Activated CD4-positive, alpha-beta T cell treated with anti-CD3 and anti-CD28 coated beads, Interleukin-2, amount 10 ng/mL, durations not matched to agents 24 days and 14 days (primary cell): ENCODE measurements at regions not wholly inside any gene's neighbourhood (a gene's known extent, or its start where the extent isn't known, plus 50 kb on each side); places are given as distances from the start of the nearest gene placed in this dataset.

Source experiments
- DNase-seq: peaks from one replicate; pipeline ENCODE4 v3.0.0; 2022
- H3K27ac Mint-ChIP-seq: one replicate; pipeline ENCODE4 v1.8.0; 2022; ENCODE audit warnings: mild to moderate bottlenecking, mixed read lengths
- H3K27me3 Mint-ChIP-seq: one replicate; pipeline ENCODE4 v1.8.0; 2022; ENCODE audit warnings: mixed read lengths
- H3K36me3 Mint-ChIP-seq: one replicate; pipeline ENCODE4 v1.8.0; 2022; ENCODE audit warnings: low read depth, mild to moderate bottlenecking, mixed read lengths
- H3K4me1 Mint-ChIP-seq: one replicate; pipeline ENCODE4 v1.8.0; 2021; ENCODE audit warnings: mixed read lengths
- H3K4me3 Mint-ChIP-seq: one replicate; pipeline ENCODE4 v1.8.0; 2022; ENCODE audit warnings: mild to moderate bottlenecking, moderate library complexity, mixed read lengths
- H3K9me3 Mint-ChIP-seq: one replicate; pipeline ENCODE4 v1.8.0; 2021; ENCODE audit warnings: mixed read lengths
- intact Hi-C: fragments of 100-400 bp; cut with micrococcal nuclease; formaldehyde crosslinking; loops from one replicate; pipeline ENCODE4 v1.15.1; 2023

- intact Hi-C loops: no loop called here
- Mint-ChIP-seq H3K4me1 (no peaks in the 10 kb centered on the region), H3K36me3 (no peaks in the 10 kb centered on the region), H3K4me3 (no peak overlapping the region), H3K27ac (no peak overlapping the region), H3K9me3 (peaks cover 4% of the 10 kb centered on the region), H3K27me3 (no peaks in the 10 kb centered on the region)
- no peak for DNase-seq
Measured at GRCh38 chr13:83215627-83216026, 666.6 kb downstream of the SLITRK1 start.

GRCh38 chr13:83214452-83214851 lies 667.8 kb downstream of the SLITRK1 start:
- Mint-ChIP-seq H3K27me3 (no peaks in the 10 kb centered on the region), H3K27ac (no peak overlapping the region), H3K36me3 (no peaks in the 10 kb centered on the region), H3K9me3 (peaks cover 8% of the 10 kb centered on the region), H3K4me3 (no peak overlapping the region), H3K4me1 (no peaks in the 10 kb centered on the region)
- intact Hi-C loops: no loop called here
- DNase-seq: no peak

GRCh38 chr13:83211301-83211700 lies 671.0 kb downstream of the SLITRK1 start:
- peaks cover 8% of the 10 kb centered on the region for H3K9me3 Mint-ChIP-seq

DNA sequence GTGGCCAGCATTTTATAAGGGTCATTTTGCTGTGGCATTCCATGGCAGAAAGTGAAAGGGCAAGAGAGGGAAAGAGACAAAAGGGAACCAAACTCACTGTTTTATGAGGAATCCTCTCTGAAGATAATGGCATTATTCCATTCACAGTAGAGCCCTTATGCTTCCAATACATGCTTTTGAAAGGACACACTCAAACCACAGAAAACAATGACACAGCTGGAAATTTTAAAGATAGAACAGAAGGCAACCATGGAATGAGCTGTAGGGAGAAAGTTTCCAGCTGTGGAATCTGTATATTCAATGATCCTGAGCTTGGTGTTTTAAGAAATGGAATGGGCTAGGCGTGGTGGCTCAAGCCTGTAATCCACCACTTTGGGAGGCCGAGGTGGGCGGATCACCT lies 677.4 kb downstream of the SLITRK1 start:
- Mint-ChIP-seq H3K9me3 (peaks cover 6% of the 10 kb centered on the region), H3K27me3 (no peaks in the 10 kb centered on the region), H3K4me3 (no peak overlapping the region), H3K4me1 (no peaks in the 10 kb centered on the region), H3K36me3 (no peaks in the 10 kb centered on the region), H3K27ac (no peak overlapping the region)
- DNase-seq: no peak
- intact Hi-C loops: no loop called here

More at GRCh38 chr13:83211301-83211700, 671.0 kb downstream of the SLITRK1 start:
- intact Hi-C loops: no loop called here
- Mint-ChIP-seq H3K36me3 (no peaks in the 10 kb centered on the region), H3K4me1 (no peaks in the 10 kb centered on the region), H3K27me3 (no peaks in the 10 kb centered on the region), H3K27ac (no peak overlapping the region), H3K4me3 (no peak overlapping the region)
- DNase-seq: no peak

DNA sequence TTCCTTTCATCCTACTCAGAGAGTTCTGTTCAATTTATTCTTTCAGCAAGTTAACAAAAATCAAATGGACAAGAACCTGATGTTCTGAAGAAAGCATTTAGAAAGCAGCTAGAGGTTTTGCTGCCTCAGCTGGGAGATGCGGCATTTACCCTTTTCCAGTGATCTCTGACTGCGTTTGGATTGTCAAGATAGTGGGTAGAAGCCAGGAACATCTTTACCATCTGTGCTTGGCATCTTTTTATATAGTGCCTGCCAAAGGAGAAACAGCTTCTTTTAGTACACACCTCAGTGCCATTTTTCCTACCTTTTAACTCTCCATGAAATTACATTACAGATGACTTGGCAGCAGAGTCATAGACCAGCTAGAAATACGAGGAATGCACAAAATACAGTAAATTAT lies 680.8 kb downstream of the SLITRK1 start:
- intact Hi-C loops: no loop called here
- no peaks in the 10 kb centered on the region for H3K27me3 Mint-ChIP-seq
- no peak overlapping the region for H3K4me3 Mint-ChIP-seq

GRCh38 chr13:83197316-83197715 lies 685.0 kb downstream of the SLITRK1 start:
- no peak overlapping the region for H3K4me3 Mint-ChIP-seq
- no peak for DNase-seq
- intact Hi-C loops: no loop called here
- no peaks in the 10 kb centered on the region for H3K9me3 Mint-ChIP-seq
- H3K36me3 Mint-ChIP-seq: no peaks in the 10 kb centered on the region
- H3K27me3 Mint-ChIP-seq: no peaks in the 10 kb centered on the region
- no peaks in the 10 kb centered on the region for H3K4me1 Mint-ChIP-seq
- H3K27ac Mint-ChIP-seq: no peak overlapping the region

More for the DNA sequence above, 680.8 kb downstream of the SLITRK1 start:
- H3K27ac Mint-ChIP-seq: no peak overlapping the region
- peaks cover 4% of the 10 kb centered on the region for H3K9me3 Mint-ChIP-seq
- DNase-seq: no peak
- H3K36me3 Mint-ChIP-seq: no peaks in the 10 kb centered on the region
- no peaks in the 10 kb centered on the region for H3K4me1 Mint-ChIP-seq

DNA sequence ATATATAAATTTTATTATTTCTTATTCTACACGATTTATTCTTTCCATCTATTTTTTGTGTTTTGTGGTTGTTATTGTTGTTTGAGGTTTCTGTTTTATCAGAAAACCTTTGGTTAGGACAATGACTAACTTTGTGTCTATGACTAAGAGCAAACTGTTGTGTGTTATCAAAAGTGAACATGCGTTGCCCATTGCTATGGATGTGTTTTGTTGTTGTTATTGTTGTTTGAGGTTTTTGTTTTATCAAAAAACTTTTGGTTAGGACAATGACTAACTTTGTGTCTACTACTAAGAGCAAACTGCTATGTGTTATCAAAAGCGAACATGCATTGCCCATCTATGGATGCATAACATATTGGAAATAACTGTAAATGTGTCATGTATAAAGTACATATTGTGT lies 692.3 kb downstream of the SLITRK1 start:
- Mint-ChIP-seq H3K27me3 (no peaks in the 10 kb centered on the region), H3K4me3 (no peak overlapping the region), H3K9me3 (no peaks in the 10 kb centered on the region), H3K36me3 (no peaks in the 10 kb centered on the region), H3K27ac (no peak overlapping the region), H3K4me1 (no peaks in the 10 kb centered on the region)
- intact Hi-C loops: no loop called here
- DNase-seq: no peak

DNA sequence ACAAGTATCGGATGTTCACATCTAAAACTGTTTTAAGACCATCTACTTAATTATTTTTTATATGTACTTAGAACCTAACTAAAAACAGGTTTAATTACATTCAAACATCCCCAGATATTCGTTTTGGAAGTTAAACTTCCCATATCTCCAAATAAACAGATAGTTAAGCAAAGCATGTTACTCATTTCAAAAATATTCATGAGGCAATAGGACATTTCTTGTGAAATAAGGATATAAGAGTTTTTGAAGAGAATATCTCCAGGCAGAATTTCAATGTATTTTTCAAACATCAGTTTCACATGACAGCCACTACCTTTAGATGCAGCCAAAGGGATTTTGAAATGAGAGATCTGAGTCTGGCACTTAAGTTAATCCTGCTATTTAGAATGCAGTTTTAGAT lies 697.5 kb downstream of the SLITRK1 start:
- no peak overlapping the region for H3K27ac Mint-ChIP-seq
- no peaks in the 10 kb centered on the region for H3K27me3 Mint-ChIP-seq
- H3K4me1 Mint-ChIP-seq: no peaks in the 10 kb centered on the region
- no peak overlapping the region for H3K4me3 Mint-ChIP-seq
- intact Hi-C loops: no loop called here
- H3K9me3 Mint-ChIP-seq: no peaks in the 10 kb centered on the region
- DNase-seq: no peak
- no peaks in the 10 kb centered on the region for H3K36me3 Mint-ChIP-seq

DNA sequence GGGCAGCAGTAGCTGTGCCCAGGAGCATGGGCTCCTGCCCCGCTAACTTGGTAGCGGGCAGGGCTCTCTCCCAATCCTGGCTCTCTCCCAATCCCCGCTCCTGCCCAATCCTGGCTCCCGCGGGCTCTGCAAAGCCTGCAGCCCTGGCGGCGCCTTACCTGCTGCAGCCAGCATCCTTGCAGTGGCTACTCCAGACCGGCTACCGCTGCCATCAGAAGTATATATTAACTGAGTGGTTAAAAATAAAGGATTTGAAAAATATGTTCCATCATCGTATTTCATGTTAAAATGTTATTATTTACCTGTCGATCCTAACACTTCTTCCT lies 698.2 kb downstream of the SLITRK1 start:
- H3K9me3 Mint-ChIP-seq: no peaks in the 10 kb centered on the region
- intact Hi-C loops: no loop called here
- no peak overlapping the region for H3K4me3 Mint-ChIP-seq
- no peaks in the 10 kb centered on the region for H3K27me3 Mint-ChIP-seq
- no peak for DNase-seq
- no peak overlapping the region for H3K27ac Mint-ChIP-seq
- H3K4me1 Mint-ChIP-seq: no peaks in the 10 kb centered on the region
- H3K36me3 Mint-ChIP-seq: no peaks in the 10 kb centered on the region

DNA sequence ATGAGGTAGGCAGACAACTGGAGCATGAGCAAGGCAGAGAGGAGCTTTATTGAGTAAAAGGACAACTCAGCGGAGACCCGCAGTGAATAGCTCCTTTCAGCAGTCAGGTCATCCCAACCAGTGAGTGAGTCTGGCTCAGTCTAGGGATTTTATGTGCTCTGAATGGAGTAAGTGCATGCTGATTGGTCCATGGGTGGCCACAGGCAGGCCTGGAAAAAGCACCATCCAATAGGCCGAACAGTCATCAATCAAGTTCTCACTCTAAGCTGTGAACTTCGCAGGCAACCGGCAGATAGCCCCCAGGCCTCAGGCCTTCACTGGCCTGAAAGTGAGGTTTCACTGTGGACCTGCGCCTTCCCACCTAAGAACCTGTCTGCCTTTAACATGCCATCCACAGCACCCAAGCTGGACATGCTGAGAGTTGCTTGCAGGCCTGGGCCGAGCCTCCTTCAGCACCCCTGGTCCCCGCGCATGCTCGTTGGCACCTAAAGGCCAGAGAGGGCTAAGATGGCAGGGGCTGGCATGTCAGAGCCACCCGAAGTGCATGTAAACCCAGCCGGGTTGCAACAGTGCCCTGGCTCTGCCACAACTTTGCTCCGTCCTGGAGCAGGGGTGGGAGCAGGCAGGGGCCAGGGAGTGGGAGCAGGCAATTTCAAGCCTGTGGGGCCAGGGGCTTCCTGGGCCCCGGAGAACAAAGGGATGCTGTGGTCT lies 698.7 kb downstream of the SLITRK1 start:
- H3K4me1 Mint-ChIP-seq: no peaks in the 10 kb centered on the region
- no peak overlapping the region for H3K4me3 Mint-ChIP-seq
- H3K27me3 Mint-ChIP-seq: no peaks in the 10 kb centered on the region
- H3K27ac Mint-ChIP-seq: no peak overlapping the region
- H3K9me3 Mint-ChIP-seq: no peaks in the 10 kb centered on the region
- no peak for DNase-seq
- H3K36me3 Mint-ChIP-seq: no peaks in the 10 kb centered on the region
- intact Hi-C loops: no loop called here

- Mint-ChIP-seq H3K27me3 (no peaks in the 10 kb centered on the region), H3K4me1 (no peaks in the 10 kb centered on the region), H3K4me3 (no peak overlapping the region), H3K9me3 (no peaks in the 10 kb centered on the region), H3K27ac (no peak overlapping the region), H3K36me3 (no peaks in the 10 kb centered on the region)
- no peak for DNase-seq
- intact Hi-C loops: no loop called here
Measured at GRCh38 chr13:83182845-83183244, 699.4 kb downstream of the SLITRK1 start.

DNA sequence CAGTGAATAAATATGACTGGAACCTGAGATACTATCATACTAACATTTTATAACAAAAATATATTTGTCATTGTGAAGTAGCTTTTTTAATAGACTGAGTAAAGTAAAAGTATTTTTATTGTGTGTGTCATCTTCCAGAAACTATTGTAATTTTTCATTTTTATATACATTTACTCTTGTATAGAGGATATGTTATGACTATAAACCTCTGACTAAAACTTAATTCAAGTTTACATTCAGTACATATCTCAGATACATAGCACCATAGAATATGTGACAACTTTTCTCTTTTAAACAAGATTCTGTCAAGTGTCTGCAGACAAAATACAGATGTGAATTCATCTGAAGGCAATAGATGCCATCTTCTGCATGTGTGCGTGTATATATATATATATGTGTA lies 704.3 kb downstream of the SLITRK1 start:
- Mint-ChIP-seq H3K4me3 (no peak overlapping the region), H3K9me3 (peaks cover 5% of the 10 kb centered on the region), H3K36me3 (no peaks in the 10 kb centered on the region), H3K27me3 (no peaks in the 10 kb centered on the region), H3K4me1 (no peaks in the 10 kb centered on the region), H3K27ac (no peak overlapping the region)
- intact Hi-C loops: no loop called here
- no peak for DNase-seq

DNA sequence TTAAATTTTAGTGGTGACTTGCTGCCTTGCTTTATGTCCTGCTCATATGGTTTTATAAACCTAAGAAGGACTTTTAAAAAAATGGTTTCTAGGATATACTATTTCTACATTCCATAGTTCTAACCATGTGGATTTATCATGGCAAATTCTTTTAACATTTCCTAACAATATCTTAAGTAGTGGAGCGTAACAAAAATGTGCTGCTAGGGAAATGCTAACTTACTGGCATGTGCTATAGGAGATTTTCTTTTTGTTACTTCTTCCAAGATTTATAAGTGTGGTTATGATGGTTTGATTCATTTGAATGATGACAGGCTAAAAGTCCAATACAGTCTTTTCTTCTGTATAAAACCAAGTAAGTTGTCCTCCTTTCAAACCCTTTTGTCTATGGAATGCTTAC lies 713.7 kb downstream of the SLITRK1 start:
- no peaks in the 10 kb centered on the region for H3K36me3 Mint-ChIP-seq
- H3K27me3 Mint-ChIP-seq: no peaks in the 10 kb centered on the region
- peaks cover under 1% of the 10 kb centered on the region for H3K9me3 Mint-ChIP-seq
- no peak overlapping the region for H3K4me3 Mint-ChIP-seq
- DNase-seq: no peak
- no peak overlapping the region for H3K27ac Mint-ChIP-seq
- no peaks in the 10 kb centered on the region for H3K4me1 Mint-ChIP-seq
- intact Hi-C loops: no loop called here

DNA sequence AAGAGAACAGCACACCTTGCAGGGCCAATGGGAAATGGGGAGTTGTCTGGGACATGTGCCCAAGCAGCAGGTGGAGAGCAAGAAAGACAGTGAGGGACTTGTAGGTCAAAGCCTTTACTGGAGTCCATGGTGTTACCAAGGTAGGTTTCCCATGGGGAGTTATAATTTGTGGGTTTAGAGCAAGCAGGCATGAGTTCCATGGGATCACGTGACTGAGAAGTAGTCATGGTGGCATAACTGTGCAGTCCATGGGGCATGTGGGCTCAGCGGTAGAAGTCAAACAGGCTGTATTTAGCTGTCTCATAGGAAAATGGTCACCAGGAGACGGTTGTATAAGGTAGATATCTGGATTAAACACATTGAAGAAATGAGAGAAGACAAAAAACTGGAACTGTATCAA lies 715.1 kb downstream of the SLITRK1 start:
- no peaks in the 10 kb centered on the region for H3K27me3 Mint-ChIP-seq
- intact Hi-C loops: no loop called here
- H3K36me3 Mint-ChIP-seq: no peaks in the 10 kb centered on the region
- no peak overlapping the region for H3K27ac Mint-ChIP-seq
- DNase-seq: no peak
- H3K4me1 Mint-ChIP-seq: no peaks in the 10 kb centered on the region
- H3K4me3 Mint-ChIP-seq: no peak overlapping the region
- H3K9me3 Mint-ChIP-seq: no peaks in the 10 kb centered on the region

DNA sequence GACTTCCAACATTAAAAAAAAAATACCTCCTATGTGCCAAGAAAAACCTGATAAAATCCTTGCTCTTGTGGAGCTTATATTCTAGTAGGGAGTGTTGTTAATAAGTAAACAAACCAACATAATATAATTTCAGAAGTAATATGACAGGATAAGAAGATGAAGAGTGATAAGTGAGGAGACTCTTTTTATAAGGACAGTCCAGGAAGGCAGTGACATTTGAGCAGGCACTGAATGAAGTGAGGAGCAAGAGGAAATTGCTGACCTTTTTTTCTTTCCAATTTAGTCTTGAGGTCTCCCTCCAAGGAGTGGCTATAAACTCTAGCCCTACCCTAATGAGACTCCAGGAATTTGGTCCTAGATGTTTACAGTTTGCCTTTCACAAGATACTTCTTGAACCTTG lies 715.7 kb downstream of the SLITRK1 start:
- H3K9me3 Mint-ChIP-seq: no peaks in the 10 kb centered on the region
- no peak overlapping the region for H3K27ac Mint-ChIP-seq
- no peaks in the 10 kb centered on the region for H3K27me3 Mint-ChIP-seq
- H3K36me3 Mint-ChIP-seq: no peaks in the 10 kb centered on the region
- DNase-seq: no peak
- no peaks in the 10 kb centered on the region for H3K4me1 Mint-ChIP-seq
- intact Hi-C loops: no loop called here
- H3K4me3 Mint-ChIP-seq: no peak overlapping the region
